GM21515 (cell line): ENCODE measurements at regions not wholly inside any gene's neighbourhood (a gene's known extent, or its start where the extent isn't known, plus 50 kb on each side); places are given as distances from the start of the nearest gene placed in this dataset.
A peak's percentile ranks its signal among the peaks of the same experiment; 100 is the strongest.

Source experiments
- ATAC-seq: cut with Tn5 transposase; IDR thresholded peaks from one replicate; pipeline ENCODE4 v1.9.1; 2021; ENCODE audit not compliant: unreplicated experiment

DNA sequence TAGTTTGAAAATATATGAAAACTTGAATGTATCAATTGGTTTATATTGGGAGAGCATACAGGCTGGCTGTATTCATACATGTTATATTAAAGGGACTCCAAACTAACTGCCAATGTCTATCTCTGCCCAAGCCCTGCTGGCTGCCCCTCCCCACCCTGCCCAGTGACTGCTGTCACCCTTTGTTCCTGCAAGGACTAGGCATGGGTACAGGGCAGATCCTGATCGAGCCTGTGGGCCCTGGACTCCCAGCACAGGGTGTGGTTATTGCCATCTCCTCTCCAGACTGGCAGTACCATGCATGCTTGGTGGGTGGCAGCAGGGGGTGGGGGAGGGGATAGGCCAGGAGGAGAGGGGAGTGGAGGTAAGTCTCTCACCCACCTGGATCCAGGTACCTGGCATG, 167.5 kb upstream of the RASGEF1B start:
- ATAC-seq: no peak

DNA sequence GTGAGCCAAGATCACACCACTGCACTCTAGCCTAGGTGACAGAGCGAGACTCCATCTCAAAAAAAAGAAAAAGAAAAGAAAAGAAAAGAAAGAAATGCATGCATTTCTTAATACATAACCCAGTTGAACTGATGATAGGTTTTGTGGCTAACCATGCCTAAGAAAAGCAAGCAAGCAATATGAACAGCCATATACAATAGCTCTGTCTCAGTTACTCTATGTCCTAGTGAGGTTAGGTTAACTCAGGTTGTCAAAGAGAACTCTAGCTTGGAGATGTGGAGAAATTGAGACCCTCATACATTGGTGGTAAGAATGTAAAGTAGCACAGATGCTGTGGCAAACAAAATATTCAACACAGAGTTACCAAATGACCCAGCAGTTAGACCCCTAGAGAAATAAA, 167.0 kb upstream of the RASGEF1B start:
- no peak for ATAC-seq

DNA sequence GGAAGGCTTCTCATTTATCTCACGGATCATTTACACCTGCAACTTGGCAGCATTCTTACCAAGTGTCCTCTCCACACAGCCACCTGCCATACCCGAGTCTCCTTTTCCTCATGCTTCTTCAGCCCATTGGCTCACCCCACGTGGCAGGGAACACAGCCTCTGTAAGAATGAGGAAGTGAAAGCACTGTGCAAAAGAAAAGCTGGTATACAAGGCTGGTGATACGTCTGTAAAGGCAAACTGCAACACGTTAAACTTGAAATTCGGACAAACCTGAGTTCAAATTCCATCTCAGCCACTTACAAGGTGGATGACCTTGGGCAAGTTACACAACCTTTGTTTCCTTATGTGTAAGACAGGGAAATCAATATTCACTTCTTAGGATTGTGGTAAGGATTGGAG, 164.0 kb upstream of the RASGEF1B start:
- peak; percentile 91 for ATAC-seq

DNA sequence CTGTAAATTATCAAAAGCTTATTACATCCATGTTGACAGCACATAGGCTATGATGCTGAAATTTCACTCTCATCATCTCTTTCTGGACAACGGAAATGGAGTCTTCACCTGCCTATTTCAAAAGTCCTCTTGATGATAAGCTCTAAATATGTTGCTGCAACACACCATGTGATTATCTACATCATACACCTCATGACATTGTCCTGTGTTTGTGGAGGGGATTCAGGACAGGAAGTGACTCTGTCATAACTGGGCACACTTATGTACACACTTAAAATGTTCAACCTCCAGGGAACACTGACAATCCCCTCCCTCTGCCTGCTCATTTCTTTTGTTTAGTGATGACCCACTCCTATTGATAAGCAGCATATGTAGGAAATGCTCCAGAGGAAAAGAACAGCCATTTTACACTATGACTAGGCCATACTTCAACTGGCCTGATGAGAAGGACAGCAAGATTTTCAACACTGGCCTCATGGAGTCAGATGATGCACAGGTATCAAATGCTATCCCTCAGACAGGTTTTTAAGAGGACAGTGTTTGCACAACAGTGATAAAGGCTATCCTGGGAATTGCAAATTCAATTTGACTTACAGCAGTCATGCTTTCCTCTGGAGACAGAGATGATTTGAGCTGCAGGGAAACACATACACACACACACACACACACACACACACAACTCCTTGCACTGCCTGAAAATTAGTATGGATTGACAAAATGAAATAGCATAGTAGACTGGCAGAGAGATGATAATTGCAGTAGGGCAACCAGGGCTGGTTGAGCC, 163.3 kb upstream of the RASGEF1B start:
- no peak for ATAC-seq

DNA sequence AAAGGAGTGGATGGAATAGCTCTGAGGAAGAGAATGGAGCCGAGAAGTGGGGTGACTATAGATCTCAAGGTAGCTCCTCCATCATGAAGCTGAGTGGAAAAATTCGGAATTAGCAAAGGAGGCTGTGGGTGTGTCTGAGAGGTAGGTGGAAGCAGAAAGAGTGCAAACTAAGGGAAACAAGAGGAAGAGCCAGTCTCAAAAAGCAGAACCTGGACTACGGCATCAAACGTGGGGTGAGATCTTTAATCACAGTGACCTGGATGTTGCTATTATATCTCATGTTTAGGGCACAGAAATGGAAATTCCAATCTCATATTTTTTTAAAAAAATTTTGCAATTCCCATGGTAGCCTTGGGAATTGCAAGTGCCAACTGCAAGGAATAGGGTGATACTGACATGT, 162.5 kb upstream of the RASGEF1B start:
- no peak for ATAC-seq

DNA sequence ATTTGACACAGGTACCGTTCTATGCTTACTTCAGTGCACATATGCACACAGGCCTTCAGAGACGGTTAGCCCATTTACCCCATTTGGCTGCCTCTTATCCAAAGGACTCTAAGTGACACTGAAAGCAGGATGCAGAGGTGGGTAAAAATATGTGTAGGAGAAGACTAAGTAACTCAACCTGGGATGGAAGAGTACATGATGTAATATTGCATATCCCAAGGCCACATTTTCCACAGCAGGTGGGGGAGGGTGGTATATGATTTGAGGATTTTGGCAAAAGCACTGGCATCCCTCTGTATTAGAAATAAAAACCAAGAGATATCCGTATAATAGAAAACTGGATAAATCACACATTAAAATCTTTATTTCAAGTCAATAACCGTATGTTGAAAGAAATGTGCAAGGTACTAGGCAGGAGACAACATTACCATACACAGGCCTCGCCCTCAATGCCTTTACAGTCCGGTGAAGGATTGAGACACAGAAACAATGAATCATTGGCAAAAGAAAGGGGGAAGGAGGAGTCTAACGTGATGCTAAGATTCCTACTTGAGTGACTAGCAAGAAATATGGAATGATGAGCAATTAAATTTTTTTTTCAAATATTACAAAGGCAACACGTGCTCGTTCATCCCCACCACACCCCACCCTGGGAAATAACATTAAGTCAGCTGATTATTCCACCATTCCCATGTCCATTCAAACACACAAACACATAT, 161.0 kb upstream of the RASGEF1B start:
- no peak for ATAC-seq

DNA sequence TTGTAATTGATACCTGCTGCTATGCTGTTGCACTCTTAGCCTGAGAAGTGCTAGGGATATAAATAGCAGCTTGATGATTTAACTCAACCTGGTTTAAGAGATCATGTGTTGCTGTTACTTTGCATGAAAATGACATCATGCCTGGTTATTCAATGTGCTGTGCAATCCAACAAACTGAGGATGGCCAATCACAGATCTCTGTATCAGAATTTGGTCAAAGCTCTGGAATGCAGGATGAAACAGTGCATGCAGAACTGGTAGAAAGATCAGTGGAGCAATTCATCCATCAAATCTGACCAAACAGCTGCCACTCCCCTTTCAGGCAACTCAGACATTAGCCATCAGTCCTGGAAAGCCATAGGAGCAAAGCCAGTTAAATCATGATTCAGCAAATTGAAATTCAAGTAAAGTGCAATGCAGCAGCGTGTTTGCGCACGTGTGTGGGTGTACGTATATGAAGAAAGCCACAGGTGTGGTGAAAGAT, 160.3 kb upstream of the RASGEF1B start:
- no peak for ATAC-seq

DNA sequence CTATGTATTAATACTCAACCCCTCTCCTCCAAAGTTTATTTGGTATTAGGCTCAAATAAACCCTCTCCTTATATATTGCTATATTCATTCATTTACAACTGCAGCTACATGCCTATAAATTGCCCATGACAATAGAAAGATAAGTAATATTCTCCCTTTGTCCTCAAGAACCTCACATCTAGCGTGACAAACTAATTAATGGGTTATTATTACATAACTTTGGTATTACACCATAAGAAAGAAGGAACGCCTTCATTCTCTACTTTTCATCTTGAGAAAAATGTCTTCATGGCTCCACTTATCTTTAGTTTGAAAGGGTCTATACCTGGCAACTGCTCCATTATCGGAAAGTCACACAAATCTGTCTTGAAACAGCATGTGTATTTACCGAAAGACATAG, 157.7 kb upstream of the RASGEF1B start:
- no peak for ATAC-seq

DNA sequence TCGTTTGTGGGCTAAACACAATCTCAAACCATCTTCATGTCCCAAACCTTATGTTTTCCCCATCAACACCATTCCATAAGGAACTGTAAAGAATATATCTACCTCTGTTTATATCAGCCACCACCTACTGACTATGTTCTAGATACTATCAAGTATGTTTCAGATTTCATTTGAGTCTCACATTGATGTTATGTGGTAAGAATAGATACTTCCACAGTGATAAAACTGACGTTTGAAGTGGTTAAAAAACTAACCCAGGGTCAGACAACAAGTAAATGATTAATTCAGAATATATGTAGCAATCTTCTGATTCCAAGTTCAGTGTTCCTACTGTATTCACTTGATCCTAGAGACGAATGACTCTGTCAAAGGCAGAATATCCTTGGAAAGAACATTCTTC, 156.8 kb upstream of the RASGEF1B start:
- no peak for ATAC-seq

DNA sequence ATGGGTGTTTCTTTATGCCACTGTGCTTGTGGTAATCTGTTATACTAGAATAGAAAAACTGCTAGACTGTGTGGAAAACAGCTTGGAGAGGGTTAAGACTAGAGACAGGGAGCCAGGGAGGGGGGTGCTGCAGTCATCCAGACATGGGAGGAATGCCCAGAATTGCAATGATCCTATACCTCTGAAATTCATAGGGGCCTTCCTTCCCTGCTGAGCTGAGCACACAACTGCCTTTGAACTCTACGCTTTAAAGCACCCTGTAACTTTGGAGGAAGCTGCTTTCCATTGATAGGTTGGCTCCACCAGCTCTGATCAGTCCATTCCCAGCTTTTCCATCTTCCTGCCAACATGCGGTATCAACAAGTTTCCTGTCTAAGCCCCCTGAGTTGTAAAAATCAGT, 155.9 kb upstream of the RASGEF1B start:
- ATAC-seq: no peak

DNA sequence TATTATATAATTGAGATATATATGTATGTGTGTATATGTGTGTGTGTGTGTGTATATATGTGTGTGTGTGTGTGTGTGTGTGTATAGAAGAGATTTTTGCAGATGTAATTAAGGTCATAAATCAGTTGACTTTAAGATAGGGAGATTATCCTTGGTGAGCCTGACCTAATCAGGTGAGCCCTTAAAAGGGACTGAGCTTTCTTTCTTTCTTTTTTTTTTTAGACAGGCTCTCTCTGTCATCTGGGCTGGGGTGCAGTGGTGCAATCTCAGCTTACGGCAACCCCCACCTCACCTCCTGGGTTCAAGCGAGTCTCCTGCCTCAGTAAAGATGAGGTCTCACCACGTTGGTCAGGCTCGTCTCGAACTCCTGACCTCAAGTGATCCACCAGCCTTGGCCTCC, 155.1 kb upstream of the RASGEF1B start:
- ATAC-seq: no peak

DNA sequence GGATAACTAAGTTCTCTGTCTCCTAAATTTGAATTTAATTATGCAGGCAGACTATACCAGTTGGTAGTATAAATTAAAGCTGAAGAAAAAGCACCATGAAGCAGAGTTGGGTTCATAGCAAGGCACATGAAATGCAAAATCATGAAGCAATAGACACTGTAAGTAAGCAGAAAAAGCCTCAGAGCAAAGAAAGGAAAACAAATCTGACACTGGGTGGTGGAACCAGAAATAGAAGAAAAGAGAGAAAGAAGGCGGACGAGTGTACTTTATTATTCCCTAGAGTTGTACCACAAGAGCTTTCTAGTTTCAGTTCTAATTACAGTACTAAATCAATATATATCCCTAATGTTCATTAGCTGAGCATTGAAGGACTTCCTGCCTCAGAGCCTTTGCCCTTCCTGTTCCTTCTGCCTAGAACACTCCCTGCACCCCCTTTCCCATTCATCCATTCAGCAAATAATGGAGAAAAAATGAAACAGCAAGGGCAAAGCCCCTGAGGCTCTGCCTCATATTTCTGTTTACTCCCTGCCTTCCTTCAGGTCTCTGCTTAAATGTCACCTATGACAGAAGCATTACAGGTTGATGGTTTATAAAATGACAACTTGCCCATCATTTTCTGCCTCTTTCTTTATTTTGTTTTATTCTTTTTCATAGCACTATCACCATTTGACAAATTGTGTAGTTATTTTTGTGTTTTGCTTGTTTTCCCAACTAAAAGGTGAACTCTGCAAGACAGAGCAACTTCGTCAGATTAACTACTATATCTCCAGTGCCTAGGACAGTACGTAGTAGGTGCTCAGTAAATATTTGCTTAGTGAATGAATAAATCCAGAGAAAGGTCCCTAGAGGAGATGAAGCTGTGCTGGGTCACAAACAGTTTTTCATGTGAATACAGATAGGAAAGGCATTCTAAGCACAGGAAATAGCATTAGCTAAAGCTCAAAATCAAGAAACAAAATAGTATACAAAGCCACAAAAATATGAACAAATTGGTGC, 154.0 kb upstream of the RASGEF1B start:
- no peak for ATAC-seq

DNA sequence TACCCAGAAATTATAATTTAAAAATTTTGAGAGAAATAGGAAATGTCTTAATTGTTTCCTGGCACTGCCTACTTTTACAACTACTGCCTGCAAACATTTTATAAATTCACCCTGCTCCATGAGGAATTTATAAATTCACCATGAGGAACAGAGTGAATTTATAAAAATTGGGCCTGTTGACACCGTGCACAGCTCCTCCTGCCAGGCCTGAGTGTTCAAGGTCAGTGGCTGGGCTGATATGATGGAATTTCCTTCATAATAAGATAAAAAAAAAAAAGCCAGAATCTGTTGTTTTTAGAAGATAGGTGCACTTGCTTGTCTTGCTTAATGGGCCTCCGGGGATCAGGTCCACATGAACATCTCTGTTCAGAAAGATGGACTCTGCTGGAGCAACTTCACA, 151.7 kb upstream of the RASGEF1B start:
- ATAC-seq: no peak

DNA sequence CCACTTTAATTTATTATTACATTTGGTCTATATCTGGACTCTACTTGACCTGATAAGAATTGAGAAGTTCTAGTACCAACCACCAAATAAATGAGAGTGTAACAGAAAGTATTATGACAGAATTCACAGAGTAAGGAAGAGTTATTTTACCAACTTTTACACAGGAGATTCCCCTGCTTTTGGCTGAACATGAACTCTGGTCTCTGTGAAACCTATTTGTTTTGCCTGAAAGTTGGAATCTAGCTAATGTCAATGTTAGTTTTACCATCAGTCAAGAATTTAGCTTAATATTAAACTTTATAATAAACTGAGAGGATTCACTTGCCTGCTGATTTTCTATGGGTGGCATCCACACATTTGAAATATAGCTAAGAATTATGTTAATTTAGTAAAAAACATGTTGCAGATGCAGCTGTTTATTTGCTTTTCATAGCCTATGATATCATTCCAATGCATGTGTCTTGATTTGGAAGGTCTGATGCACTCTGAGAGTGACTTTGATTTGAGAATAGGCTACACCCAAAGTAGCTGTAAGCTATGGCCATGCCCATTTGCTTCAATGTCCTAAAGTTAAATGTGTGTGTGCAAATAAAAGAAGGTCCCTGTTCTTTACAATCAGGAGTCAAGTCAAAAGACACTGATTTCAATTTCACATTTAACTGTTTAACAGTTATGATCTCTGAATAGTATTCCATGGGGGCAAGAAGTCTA, 150.9 kb upstream of the RASGEF1B start:
- ATAC-seq: no peak

DNA sequence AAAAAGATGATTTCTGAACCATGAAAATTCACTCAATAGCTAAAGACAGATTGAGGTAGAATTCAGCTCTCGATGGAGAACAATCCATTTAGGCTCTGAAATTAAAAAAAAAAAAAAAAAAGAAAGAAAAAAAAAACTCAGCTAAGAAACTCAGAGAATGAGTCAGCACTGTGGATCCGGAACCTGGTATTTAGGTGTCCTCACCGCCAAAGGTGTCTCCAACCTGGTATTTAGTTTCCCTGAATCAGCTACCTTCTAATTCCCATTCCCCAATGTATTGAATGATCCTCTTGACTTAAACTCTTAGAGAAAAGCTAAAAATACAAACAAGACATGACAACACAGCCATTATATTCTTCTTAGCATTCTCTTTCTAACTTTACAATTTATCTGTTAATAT, 150.3 kb upstream of the RASGEF1B start:
- no peak for ATAC-seq

DNA sequence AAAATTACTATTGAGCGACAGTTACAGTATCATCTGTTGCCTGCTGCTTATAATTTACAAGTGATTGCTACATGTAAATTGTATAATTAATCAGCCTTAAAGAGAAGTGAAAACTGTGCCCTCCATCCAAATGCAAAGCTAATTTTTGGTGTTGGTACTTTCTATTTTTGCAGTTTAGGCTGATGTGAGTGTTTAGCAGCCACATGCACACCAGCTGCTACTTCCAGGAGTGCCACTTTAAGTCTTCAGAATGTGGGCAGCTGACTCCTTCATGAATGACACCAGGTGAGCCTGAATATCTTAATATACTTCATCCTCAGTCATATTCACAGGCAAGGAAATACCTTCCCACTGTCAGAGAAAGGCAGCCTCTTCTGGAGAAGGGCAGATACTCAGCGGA, 149.8 kb upstream of the RASGEF1B start:
- ATAC-seq: no peak

DNA sequence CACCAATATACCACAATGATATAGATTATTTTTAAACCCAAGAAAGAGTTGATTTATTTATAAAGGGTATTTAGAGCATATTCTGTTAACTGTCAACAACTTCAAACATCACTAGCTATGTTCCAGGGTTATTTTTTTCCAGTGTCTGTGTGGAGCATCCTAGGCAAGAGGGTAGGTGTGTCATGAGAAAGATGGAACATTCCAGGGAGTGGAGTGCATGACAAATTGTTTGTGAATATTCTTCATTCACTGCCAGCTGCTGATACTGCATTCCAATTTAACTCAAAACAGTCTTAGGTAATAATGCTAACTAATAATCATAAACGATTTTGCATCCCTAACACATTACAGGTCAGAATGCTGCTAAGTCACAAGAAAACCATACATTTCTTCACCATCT, 148.7 kb upstream of the RASGEF1B start:
- ATAC-seq: no peak

DNA sequence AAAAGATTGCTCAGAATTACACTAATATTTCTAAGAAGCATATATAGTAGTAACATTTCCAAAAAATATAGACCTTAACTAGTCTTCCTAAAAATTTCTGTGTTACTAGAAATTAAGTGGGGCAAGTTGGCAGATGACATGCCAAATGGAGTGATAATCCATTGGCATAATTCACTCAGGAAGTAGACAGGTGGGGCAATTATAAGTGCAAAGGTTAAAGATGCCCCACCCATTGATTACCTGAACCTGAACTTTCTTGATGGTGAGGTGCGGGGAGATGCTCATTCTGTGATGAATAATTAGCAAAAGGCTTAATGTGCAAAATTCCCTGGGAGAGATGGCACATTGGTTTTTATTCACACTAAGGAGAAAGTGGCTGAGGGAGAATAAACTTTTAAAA, 145.8 kb upstream of the RASGEF1B start:
- ATAC-seq: no peak

DNA sequence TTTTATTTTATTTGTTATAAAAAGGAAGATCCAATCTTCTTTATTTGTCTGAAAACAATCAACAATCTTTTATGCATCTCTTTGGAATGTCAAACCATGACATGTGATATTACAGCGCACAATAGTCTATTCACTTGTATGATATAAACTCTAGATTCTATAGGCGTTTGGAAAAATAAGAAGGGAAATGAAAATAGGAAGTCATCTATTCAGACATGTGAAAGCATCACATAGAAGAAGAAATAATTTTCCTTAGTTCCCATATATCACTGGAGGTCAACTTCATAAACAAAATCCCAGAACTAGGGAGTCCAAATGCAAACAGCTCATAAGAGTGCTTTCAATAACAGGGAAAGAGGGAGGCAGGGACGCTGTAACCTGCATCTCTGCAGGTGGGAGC, 139.5 kb upstream of the RASGEF1B start:
- ATAC-seq: no peak

DNA sequence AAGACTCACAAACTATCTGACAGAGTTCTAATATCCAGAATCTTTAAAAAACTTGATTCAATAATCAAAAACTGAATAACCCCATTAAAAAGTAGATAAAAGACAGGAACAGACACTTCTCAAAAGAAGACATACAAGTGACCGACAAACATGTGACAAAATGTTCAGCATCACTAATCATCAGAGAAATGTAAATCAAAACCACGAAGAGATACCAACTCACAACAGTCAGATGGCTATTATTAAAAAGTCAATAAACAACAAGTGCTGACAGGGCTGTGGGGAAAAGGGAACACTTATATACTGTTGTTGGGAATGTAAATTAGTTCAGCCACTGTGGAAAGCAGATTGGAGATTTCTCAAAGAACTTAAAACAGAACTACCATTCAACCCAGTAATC, 138.1 kb upstream of the RASGEF1B start:
- ATAC-seq: no peak

DNA sequence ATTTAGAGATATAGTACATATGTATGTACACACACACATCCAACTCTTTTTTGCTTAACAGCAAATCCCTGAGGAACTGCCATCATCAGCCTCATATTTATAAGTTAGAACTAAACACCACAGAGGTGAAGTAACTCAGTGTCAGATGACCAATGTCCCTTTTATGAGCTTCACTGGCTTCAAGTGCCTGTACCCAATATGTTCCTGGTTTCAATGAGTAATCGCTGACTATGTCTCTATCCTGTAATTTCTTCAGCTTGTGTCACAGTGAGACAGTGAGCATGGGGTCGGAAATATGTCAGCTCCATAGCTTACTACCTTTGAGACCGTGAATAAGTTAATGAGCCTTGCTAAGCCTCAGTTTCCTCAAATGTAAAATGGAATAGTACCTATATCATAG, 136.2 kb upstream of the RASGEF1B start:
- no peak for ATAC-seq
